ENCODE measurements at regions not wholly inside any gene's neighbourhood (a gene's known extent, or its start where the extent isn't known, plus 50 kb on each side); places are given as distances from the start of the nearest gene placed in this dataset.

DNA sequence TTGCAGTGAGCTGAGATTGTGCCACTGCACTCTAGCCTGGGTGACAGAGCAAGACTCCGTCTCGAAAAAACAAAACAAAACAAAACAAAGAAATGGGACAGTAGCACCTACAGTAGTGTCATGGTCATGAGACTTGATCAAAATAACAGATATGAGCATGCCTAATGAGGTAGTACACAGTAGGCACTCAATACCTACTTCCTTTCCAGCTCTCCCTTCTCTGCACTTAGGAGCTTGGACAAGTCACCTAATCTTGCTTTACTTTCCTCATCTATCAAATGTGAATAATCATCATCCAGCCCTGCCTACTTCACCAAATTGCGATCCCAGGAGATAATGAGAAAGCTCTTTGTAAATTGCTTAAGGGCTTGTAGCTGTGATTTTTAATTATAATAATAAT, 55.4 kb upstream of the EPB41L1 start:
- Histone ChIP-seq H3K56ac (replicated peaks; ENCODE audit: insufficient read length, low read depth, low read length) (no peak overlapping the region), H4K20me1 (replicated peaks in 1 of 2; ENCODE audit: control insufficient read depth in 1 of 2, insufficient read depth in 2 of 2, low read length in 2 of 2) (peaks cover 3 to 16% of the 10 kb centered on the region in 2 experiments), H4K5ac (ENCODE audit: insufficient read length, low read depth, low read length) (no peak overlapping the region), H3K4me1 (replicated peaks in 1 of 4; ENCODE audit: control insufficient read depth in 3 of 4, insufficient read depth in 4 of 4, low read length in 3 of 4) (peaks cover 4 to 12% (median 8%) of the 10 kb centered on the region in 4 experiments; a peak in 6 of 7 replicates), H2BK5ac (ENCODE audit: low read depth, low read length) (no peak overlapping the region), H4K8ac (ENCODE audit: extremely low read depth, insufficient read depth, low read length) (no peak overlapping the region), H2BK20ac (ENCODE audit: low read length) (no peak overlapping the region), H3K4ac (replicated peaks; ENCODE audit: insufficient read length, low read depth, low read length) (no peak overlapping the region), H3K14ac (ENCODE audit: insufficient read length) (no peak overlapping the region), H2AK5ac (ENCODE audit: low read depth, low read length) (no peak overlapping the region), H2BK15ac (ENCODE audit: low read length) (no peak overlapping the region), H2BK120ac (replicated peaks; ENCODE audit: low read depth, low read length) (no peak overlapping the region), H4K91ac (replicated peaks; ENCODE audit: insufficient read length, low read length) (no peak overlapping the region), H3K9ac (replicated peaks in 1 of 4; ENCODE audit: extremely low read depth in 1 of 4, low read depth in 3 of 4, low read length in 3 of 4) (no peak overlapping the region), H3K4me2 (ENCODE audit: insufficient read depth in 1 of 2, low read depth in 2 of 2, low read length in 2 of 2) (no peak overlapping the region), H3K18ac (ENCODE audit: extremely low read depth, low read length) (no peak overlapping the region), H3K79me1 (ENCODE audit: low read depth, low read length) (no peaks in the 10 kb centered on the region), H3K23me2 (ENCODE audit: low read depth, low read length) (no peaks in the 10 kb centered on the region; the same call in 1 of the 2 replicates), H2BK12ac (ENCODE audit: low read depth, low read length) (no peak overlapping the region), H2AFZ (ENCODE audit: low read length) (no peak overlapping the region), H3K36me3 (ENCODE audit: control insufficient read depth in 2 of 4, insufficient read depth in 4 of 4, low read length in 3 of 4) (no peaks in the 10 kb centered on the region), H3K23ac (ENCODE audit: insufficient read length) (no peak overlapping the region), H3K79me2 (ENCODE audit: control insufficient read depth in 1 of 2, insufficient read depth in 2 of 2, low read length in 2 of 2) (no peaks in the 10 kb centered on the region), H3K27ac (ENCODE audit: low read depth, low read length) (no peak overlapping the region), H3K9me3 (ENCODE audit: insufficient read depth in 2 of 2, low read depth in 1 of 2, low read length in 1 of 2) (no peaks in the 10 kb centered on the region), H3K27me3 (replicated peaks in 1 of 4; ENCODE audit: control insufficient read depth in 3 of 4, extremely low read depth in 1 of 4, insufficient read depth in 3 of 4, low read length in 3 of 4) (peaks cover 37 to 78% (median 70%) of the 10 kb centered on the region in 4 experiments), H3K4me3 (ENCODE audit: extremely low read depth in 1 of 4, insufficient read depth in 2 of 4, low read depth in 3 of 4, low read length in 4 of 4) (no peak overlapping the region)
- CTCF ChIA-PET (ENCODE audit: partially characterized antibody), result interaction anchor here (0.6 to 0.7 kb wide), 2 partner anchors 9 to 63 kb away, joined by 3 to 4 read pairs; no protein-coding TSS in a partner anchor
- DNase-seq (ENCODE audit: low read depth in 1 of 2, low spot score in 2 of 2), result no peak
- no peak for FAIRE-seq
- 96% methylated on average over 3 of the region's 3 CpGs; no CpG with 5 or more reads in 1 of the 2 experiments for WGBS, 2 experiments (ENCODE audit: extremely low coverage in 1 of 2, insufficient coverage in 1 of 2, insufficient read length in 1 of 2, insufficient replicate concordance in 2 of 2, low coverage in 1 of 2, low lambda C conversion rate in 2 of 2, missing lambda C conversion rate in 1 of 2)
- POLR2A ChIA-PET (ENCODE audit: partially characterized antibody), result interaction anchor here (0.8 to 1.3 kb wide), 2 partner anchors 11 to 34 kb away, joined by 3 read pairs; no protein-coding TSS in a partner anchor
- TF ChIP-seq, protein P1, sequence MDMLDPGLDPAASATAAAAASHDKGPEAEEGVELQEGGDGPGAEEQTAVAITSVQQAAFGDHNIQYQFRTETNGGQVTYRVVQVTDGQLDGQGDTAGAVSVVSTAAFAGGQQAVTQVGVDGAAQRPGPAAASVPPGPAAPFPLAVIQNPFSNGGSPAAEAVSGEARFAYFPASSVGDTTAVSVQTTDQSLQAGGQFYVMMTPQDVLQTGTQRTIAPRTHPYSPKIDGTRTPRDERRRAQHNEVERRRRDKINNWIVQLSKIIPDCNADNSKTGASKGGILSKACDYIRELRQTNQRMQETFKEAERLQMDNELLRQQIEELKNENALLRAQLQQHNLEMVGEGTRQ (IDR thresholded peaks at IDR 0.05; ENCODE audit: low read length), result no peak
- TF ChIP-seq RXRA (IDR thresholded peaks at IDR 0.05; ENCODE audit: insufficient read depth, low read depth, low read length), result no peak
- TF ChIP-seq PHF8 (conservative IDR thresholded peaks at IDR 0.05; ENCODE audit: low read depth, low read length), result no peak
- TF ChIP-seq CEBPB (IDR thresholded peaks at IDR 0.05; ENCODE audit: low read depth, low read length), result no peak
